SU-DHL-6 (cell line): ENCODE measurements at regions not wholly inside any gene's neighbourhood (a gene's known extent, or its start where the extent isn't known, plus 50 kb on each side); places are given as distances from the start of the nearest gene placed in this dataset.

Source experiments
- H2AFZ ChIP-seq: fragments of 200-600 bp; sonication (generic); 2 replicates; pipeline ENCODE4 v1.6.1; 2014; ENCODE audit warnings: low read depth, mild to moderate bottlenecking, moderate library complexity, mixed read lengths, antibody characterized with exemption, low read length; ENCODE audit not compliant: severe bottlenecking
- H3F3A ChIP-seq: fragments of 200-600 bp; shearing (Covaris generic); 2 replicates; pipeline ENCODE4 v1.6.0; 2016; ENCODE audit warnings: antibody characterized with exemption, mild to moderate bottlenecking; ENCODE audit not compliant: insufficient read depth
- H3K27ac ChIP-seq: fragments of 200-600 bp; sonication (generic); 2 replicates; pipeline ENCODE4 v1.5.1; 2016; ENCODE audit warnings: low read depth, mild to moderate bottlenecking, low read length, moderate library complexity, mixed read lengths
- H3K27me3 ChIP-seq: fragments of 200-600 bp; sonication (generic), shearing (Covaris generic); 2 replicates; pipeline ENCODE4 v1.6.0; 2014; ENCODE audit warnings: mild to moderate bottlenecking, low read length
- H3K36me3 ChIP-seq: fragments of 200-600 bp; sonication (generic); 2 replicates; pipeline ENCODE4 v1.6.1; 2014; ENCODE audit warnings: mild to moderate bottlenecking, low read length, mixed read lengths
- H3K4me2 ChIP-seq: fragments of 300-600, 200-600 bp; shearing (Covaris generic), sonication (generic); 2 replicates; pipeline ENCODE4 v1.6.0; 2014; ENCODE audit warnings: low read length, low read depth, mild to moderate bottlenecking; ENCODE audit not compliant: poor library complexity, severe bottlenecking
- H3K4me3 ChIP-seq: fragments of 200-600 bp; sonication (generic); 2 replicates; pipeline ENCODE4 v1.5.1; 2014; ENCODE audit warnings: antibody characterized with exemption, low read length, mild to moderate bottlenecking, mixed read lengths; ENCODE audit not compliant: insufficient read depth, poor library complexity, severe bottlenecking
- H3K79me2 ChIP-seq: fragments of 200-600 bp; sonication (generic); 2 replicates; pipeline ENCODE4 v1.6.1; 2014; ENCODE audit warnings: mild to moderate bottlenecking, low read length, moderate library complexity; ENCODE audit not compliant: insufficient read depth
- H3K9ac ChIP-seq: fragments of 200-600 bp; sonication (generic); 2 replicates; pipeline ENCODE4 v1.7.0; 2014; ENCODE audit warnings: mild to moderate bottlenecking, low read length
- H3K9me2 ChIP-seq: fragments of 200-600 bp; sonication (generic); replicated peaks from 2 replicates; pipeline ENCODE4 v1.6.1; 2014; ENCODE audit warnings: low read length; ENCODE audit not compliant: insufficient read depth
- H3K9me3 ChIP-seq: fragments of 200-600 bp; sonication (generic); 2 replicates; pipeline ENCODE4 v1.6.1; 2014; ENCODE audit warnings: low read length, mixed read lengths; ENCODE audit not compliant: insufficient read depth
- H4K20me1 ChIP-seq: fragments of 200-600 bp; sonication (generic); 2 replicates; pipeline ENCODE4 v1.6.1; 2014; ENCODE audit warnings: low read depth, mild to moderate bottlenecking, antibody characterized with exemption, low read length, moderate library complexity, mixed read lengths
- EZH2phosphoT487 ChIP-seq: fragments of 200-600 bp; sonication (generic), shearing (Covaris generic); conservative IDR thresholded peaks from 2 replicates; pipeline ENCODE4 v1.6.1; 2018; ENCODE audit warnings: mild to moderate bottlenecking, antibody characterized with exemption, low read length, moderate library complexity, mixed read lengths
- TF ChIP-seq, protein P1 (sequence below): fragments of 200-600 bp; sonication (generic); IDR thresholded peaks from one replicate; pipeline ENCODE4 v1.5.1; 2017; ENCODE audit warnings: antibody characterized with exemption, mild to moderate bottlenecking, low read length, moderate library complexity; ENCODE audit not compliant: insufficient read depth, poor library complexity, severe bottlenecking

DNA sequence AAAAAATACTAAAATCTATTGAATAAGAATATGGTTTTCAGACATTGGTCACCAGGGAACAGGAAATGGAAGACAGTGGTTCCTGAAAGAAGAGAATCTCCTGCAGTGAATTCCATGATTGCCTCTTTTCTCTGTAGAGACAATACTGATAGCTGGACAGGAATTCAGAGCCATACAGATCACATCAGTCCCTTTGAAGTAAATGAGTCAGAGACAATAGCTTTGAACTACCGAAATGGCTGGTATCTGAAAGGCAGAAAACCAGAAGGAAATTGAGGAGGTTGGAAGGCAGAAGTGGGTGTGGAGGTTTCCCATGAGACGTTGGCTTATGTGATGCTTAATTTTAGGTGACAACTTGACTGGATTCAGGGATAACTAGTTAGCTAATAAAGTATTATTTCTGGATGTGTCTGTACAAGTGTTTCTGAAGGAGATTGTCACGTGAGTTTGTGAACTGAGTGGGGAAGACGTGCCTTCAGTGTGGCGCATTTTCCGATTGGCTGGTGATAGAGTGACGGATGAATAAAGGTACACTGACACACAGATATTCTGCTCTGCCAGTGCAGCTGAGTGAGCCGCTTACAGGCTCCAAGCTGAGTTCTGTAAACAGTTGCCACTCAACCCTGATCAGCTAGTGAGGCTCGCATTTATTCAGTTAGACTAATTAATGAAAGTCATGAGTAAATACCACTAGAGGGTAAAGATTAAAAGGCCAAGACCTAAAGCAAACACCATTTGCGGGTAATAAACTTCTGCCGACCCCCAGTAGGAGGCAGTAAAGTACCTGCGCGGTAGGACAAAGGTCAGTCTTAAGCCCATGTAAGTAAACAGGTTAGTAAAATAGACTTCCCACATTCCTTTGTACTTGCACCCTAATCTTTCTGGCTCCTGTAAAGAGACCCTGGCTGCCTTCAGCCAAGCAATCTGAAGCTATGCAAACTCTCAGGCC lies 1298.6 kb downstream of the SI start:
- TF ChIP-seq, protein P1, sequence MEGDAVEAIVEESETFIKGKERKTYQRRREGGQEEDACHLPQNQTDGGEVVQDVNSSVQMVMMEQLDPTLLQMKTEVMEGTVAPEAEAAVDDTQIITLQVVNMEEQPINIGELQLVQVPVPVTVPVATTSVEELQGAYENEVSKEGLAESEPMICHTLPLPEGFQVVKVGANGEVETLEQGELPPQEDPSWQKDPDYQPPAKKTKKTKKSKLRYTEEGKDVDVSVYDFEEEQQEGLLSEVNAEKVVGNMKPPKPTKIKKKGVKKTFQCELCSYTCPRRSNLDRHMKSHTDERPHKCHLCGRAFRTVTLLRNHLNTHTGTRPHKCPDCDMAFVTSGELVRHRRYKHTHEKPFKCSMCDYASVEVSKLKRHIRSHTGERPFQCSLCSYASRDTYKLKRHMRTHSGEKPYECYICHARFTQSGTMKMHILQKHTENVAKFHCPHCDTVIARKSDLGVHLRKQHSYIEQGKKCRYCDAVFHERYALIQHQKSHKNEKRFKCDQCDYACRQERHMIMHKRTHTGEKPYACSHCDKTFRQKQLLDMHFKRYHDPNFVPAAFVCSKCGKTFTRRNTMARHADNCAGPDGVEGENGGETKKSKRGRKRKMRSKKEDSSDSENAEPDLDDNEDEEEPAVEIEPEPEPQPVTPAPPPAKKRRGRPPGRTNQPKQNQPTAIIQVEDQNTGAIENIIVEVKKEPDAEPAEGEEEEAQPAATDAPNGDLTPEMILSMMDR, result no peak
- no peak for TF ChIP-seq EZH2phosphoT487
- H2AFZ ChIP-seq, result peak overlapping the region; percentile 49
- no peaks in the 10 kb centered on the region for H3K27me3 ChIP-seq
- no peak overlapping the region for H3K9ac ChIP-seq
- H4K20me1 ChIP-seq, result no peaks in the 10 kb centered on the region
- H3K79me2 ChIP-seq, result no peaks in the 10 kb centered on the region
- H3K36me3 ChIP-seq, result 0 out of 2 replicates have a peak, but pooled peaks cover 8% of the 10 kb centered on the region
- H3K4me2 ChIP-seq, result no peak overlapping the region
- H3F3A ChIP-seq, result 0 out of 2 replicates have a peak, but pooled peaks cover 3% of the 10 kb centered on the region
- H3K4me3 ChIP-seq, result no peak overlapping the region
- no peak overlapping the region for H3K27ac ChIP-seq
- H3K9me3 ChIP-seq, result peaks cover 10% of the 10 kb centered on the region; the same call in 1 of the 2 replicates
- H3K9me2 ChIP-seq, result no peaks in the 10 kb centered on the region

DNA sequence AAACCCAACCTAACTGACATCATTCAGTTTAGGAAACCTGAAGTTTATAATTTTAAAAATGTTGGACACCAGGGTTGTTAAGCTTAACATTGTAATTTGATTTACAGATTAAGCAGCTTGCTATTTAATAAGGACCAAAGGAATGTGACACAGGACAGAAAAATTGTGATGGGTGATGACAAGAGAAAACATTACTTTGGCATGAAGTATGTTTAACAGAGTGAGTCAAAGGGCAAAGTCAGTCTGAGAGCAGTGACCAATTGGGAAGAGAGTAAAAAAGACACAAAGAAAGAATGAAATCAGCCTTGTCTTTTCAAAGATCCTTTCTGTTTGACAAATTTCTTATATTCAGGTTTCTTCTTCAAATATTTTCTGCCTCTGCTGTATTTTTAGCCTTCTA lies 1301.6 kb downstream of the SI start:
- no peak overlapping the region for H3K4me3 ChIP-seq
- H3K79me2 ChIP-seq, result no peaks in the 10 kb centered on the region
- H3K27me3 ChIP-seq, result no peaks in the 10 kb centered on the region
- H2AFZ ChIP-seq, result peak overlapping the region; percentile 60
- H3F3A ChIP-seq, result 0 out of 2 replicates have a peak, but pooled peaks cover 3% of the 10 kb centered on the region
- 0 out of 2 replicates have a peak, but pooled peaks cover 8% of the 10 kb centered on the region for H3K36me3 ChIP-seq
- no peak overlapping the region for H3K9ac ChIP-seq
- no peaks in the 10 kb centered on the region for H4K20me1 ChIP-seq
- H3K4me2 ChIP-seq, result peak overlapping the region; percentile 33
- TF ChIP-seq, protein P1, result no peak
- no peak for TF ChIP-seq EZH2phosphoT487
- H3K9me3 ChIP-seq, result peaks cover 5% of the 10 kb centered on the region; the same call in 1 of the 2 replicates
- peak overlapping the region; percentile 46 for H3K27ac ChIP-seq
- H3K9me2 ChIP-seq, result no peaks in the 10 kb centered on the region

DNA sequence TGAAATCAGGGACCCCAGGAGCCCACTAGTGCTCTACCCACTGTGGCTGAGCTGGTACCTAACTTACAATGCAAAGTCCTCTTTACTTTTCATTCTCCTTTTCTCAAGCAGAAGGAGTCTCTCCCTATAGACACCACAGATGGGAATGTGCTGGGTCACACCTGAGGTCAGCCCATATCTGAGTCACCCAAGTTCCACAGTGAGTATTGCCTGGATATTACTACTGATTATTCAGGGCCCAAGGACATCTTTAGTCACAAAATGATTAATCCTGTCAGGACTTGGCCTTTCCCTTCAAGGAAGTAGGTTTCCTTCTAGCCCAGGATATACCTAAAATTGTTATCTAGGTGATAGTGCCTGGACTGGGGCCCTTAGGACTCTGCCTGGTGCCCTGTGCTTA lies 1305.2 kb downstream of the SI start:
- Histone ChIP-seq H4K20me1 (no peaks in the 10 kb centered on the region), H3K9me2 (no peaks in the 10 kb centered on the region), H3K27ac (0 out of 2 replicates have a peak overlapping the region, but pooled peaks have one; percentile 88), H3K9ac (no peak overlapping the region), H2AFZ (no peak overlapping the region), H3K9me3 (no peaks in the 10 kb centered on the region), H3K36me3 (peaks cover 5% of the 10 kb centered on the region; the same call in 1 of the 2 replicates), H3K4me2 (no peak overlapping the region), H3F3A (peaks cover 16% of the 10 kb centered on the region), H3K79me2 (no peaks in the 10 kb centered on the region), H3K27me3 (no peaks in the 10 kb centered on the region), H3K4me3 (no peak overlapping the region)
- TF ChIP-seq, protein P1, result no peak
- no peak for TF ChIP-seq EZH2phosphoT487
